ENCODE measurements at regions not wholly inside any gene's neighbourhood (a gene's known extent, or its start where the extent isn't known, plus 50 kb on each side); places are given as distances from the start of the nearest gene placed in this dataset.

DNA sequence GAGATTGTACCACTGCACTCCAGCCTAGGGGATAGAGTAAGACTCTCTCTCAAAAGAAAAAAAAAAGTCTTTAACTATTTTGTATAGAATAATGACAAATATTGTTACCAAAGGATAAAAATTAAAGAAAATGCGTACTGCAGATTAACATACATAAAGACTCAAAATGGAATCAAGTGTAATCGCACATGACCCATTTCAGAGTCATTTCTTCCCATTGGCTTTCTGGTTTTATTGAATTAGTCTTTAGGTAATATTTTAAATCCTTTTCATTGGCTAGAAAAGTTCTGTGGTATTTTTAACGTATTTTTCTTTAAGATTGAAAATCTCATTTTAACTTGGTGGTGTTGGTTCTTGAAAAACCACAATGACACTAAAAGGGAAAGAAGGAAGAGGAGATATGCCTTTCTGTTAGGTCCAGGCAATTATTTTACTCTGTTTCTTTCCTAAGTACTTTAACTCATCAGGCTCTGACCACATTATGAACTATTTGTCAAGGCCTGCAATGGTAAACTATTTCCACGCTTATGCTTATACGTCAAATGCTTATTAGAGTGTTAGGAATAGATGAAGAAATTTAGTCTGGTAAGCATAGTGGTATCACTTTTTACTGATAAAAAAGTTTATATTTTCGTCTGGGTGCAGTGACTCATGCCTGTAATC is 52.3 kb downstream of the PLEKHG1 start:
- H3K36me3 Mint-ChIP-seq (ENCODE audit: low read depth): no peaks in the 10 kb centered on the region
- intact Hi-C loops (cut with micrococcal nuclease): no loop called here
- H3K4me1 Mint-ChIP-seq (ENCODE audit: low read depth): no peaks in the 10 kb centered on the region
- H3K27ac Mint-ChIP-seq: no peak overlapping the region
- no peak overlapping the region for H3K4me3 Mint-ChIP-seq (ENCODE audit: low read depth)
- H3K27me3 Mint-ChIP-seq (ENCODE audit: low read depth): no peaks in the 10 kb centered on the region
- H3K9me3 Mint-ChIP-seq: no peaks in the 10 kb centered on the region
- no peak for DNase-seq (ENCODE audit: low spot score)

GRCh38 chr6:150652848-150653613 is 53.3 kb downstream of the PLEKHG1 start:
- no peaks in the 10 kb centered on the region for H3K4me1 Mint-ChIP-seq (ENCODE audit: low read depth)
- intact Hi-C loops (cut with micrococcal nuclease): no loop called here
- H3K4me3 Mint-ChIP-seq (ENCODE audit: low read depth): no peak overlapping the region
- no peak overlapping the region for H3K27ac Mint-ChIP-seq
- no peaks in the 10 kb centered on the region for H3K36me3 Mint-ChIP-seq (ENCODE audit: low read depth)
- no peaks in the 10 kb centered on the region for H3K9me3 Mint-ChIP-seq
- no peak for DNase-seq (ENCODE audit: low spot score)
- peaks cover 2% of the 10 kb centered on the region for H3K27me3 Mint-ChIP-seq (ENCODE audit: low read depth)

- intact Hi-C loops (cut with micrococcal nuclease): no loop called here
- no peak for DNase-seq (ENCODE audit: low spot score)
- H3K4me3 Mint-ChIP-seq (ENCODE audit: low read depth): no peak overlapping the region
- peaks cover 8% of the 10 kb centered on the region for H3K27me3 Mint-ChIP-seq (ENCODE audit: low read depth)
- H3K27ac Mint-ChIP-seq: no peak overlapping the region
- no peaks in the 10 kb centered on the region for H3K9me3 Mint-ChIP-seq
- H3K36me3 Mint-ChIP-seq (ENCODE audit: low read depth): no peaks in the 10 kb centered on the region
- no peaks in the 10 kb centered on the region for H3K4me1 Mint-ChIP-seq (ENCODE audit: low read depth)
These were observed 54.9 kb downstream of the PLEKHG1 start for GRCh38 chr6:150654608-150655007.

DNA sequence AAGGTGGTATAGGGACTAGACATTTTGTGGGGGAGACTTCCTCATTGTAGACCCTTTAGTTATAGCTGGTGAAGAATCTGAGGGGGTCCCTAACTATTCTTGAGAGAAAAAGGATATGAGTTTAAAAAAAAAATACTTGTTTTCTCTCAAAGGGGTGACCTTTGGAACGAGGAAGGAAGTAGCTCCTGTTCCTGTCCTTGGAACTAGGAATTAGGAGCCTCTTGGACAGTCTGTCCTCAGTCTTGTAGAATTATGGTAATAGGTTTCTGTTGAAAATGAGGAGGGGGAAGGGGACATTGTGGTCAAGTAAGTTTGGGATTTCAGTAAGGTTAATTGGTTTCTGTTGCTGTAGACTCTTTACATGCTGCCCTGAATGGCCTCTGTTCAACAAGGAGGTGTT is 56.5 kb downstream of the PLEKHG1 start:
- no peak for DNase-seq (ENCODE audit: low spot score)
- H3K27ac Mint-ChIP-seq: no peak overlapping the region
- H3K9me3 Mint-ChIP-seq: no peaks in the 10 kb centered on the region
- no peak overlapping the region for H3K4me3 Mint-ChIP-seq (ENCODE audit: low read depth)
- H3K27me3 Mint-ChIP-seq (ENCODE audit: low read depth): peaks cover 10% of the 10 kb centered on the region
- intact Hi-C loops (cut with micrococcal nuclease): no loop called here
- H3K36me3 Mint-ChIP-seq (ENCODE audit: low read depth): no peaks in the 10 kb centered on the region
- H3K4me1 Mint-ChIP-seq (ENCODE audit: low read depth): no peaks in the 10 kb centered on the region

GRCh38 chr6:150658421-150658820 is 58.7 kb downstream of the PLEKHG1 start:
- Mint-ChIP-seq H3K27me3 (ENCODE audit: low read depth) (peaks cover 10% of the 10 kb centered on the region), H3K27ac (no peak overlapping the region), H3K4me1 (ENCODE audit: low read depth) (no peaks in the 10 kb centered on the region), H3K36me3 (ENCODE audit: low read depth) (no peaks in the 10 kb centered on the region), H3K9me3 (no peaks in the 10 kb centered on the region), H3K4me3 (ENCODE audit: low read depth) (no peak overlapping the region)
- intact Hi-C loops (cut with micrococcal nuclease): no loop called here
- DNase-seq (ENCODE audit: low spot score): no peak

GRCh38 chr6:150659046-150659763 is 59.5 kb downstream of the PLEKHG1 start:
- Mint-ChIP-seq H3K27me3 (ENCODE audit: low read depth) (peaks cover 10% of the 10 kb centered on the region), H3K4me1 (ENCODE audit: low read depth) (no peaks in the 10 kb centered on the region), H3K36me3 (ENCODE audit: low read depth) (no peaks in the 10 kb centered on the region), H3K27ac (no peak overlapping the region), H3K4me3 (ENCODE audit: low read depth) (no peak overlapping the region), H3K9me3 (no peaks in the 10 kb centered on the region)
- intact Hi-C loops (cut with micrococcal nuclease): no loop called here
- DNase-seq (ENCODE audit: low spot score): no peak

DNA sequence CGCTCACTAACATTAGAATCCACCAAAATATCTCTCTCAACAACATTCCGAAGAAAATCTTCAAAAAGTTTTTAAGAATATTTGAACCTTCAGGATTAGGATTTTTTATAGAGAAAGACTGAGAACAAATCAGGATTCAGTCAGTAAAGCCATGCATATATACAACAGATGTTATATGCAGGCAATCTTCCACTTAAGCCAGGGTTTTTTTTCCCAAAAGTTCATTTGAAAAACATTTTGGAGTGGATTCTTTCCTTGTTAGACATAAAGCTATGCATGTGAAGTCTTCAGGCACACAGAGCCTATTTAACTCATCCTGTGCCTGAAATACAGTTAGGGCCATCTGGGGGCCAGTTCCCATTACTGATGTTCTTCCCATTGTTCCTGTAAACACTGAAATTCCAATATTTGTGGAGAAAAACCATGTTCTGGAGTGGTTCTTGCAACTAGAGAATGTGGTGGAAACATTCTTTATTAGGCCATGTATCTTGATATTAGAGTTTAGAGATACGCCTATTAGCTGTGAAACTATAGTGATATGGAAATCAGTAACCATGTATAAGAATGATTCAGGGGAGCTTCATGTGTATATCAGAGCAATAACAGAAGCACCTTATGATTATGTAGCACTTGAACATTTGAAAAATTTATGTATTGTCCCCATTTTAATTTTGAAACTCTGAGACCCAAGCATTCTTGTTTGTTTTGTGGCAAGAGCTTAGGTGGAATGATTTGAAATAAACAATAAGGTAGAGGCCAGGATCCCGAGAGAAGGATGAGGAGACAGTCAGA is 61.7 kb downstream of the PLEKHG1 start:
- no peaks in the 10 kb centered on the region for H3K9me3 Mint-ChIP-seq
- no peaks in the 10 kb centered on the region for H3K36me3 Mint-ChIP-seq (ENCODE audit: low read depth)
- H3K27me3 Mint-ChIP-seq (ENCODE audit: low read depth): peaks cover 10% of the 10 kb centered on the region
- H3K27ac Mint-ChIP-seq: no peak overlapping the region
- no peak overlapping the region for H3K4me3 Mint-ChIP-seq (ENCODE audit: low read depth)
- no peak for DNase-seq (ENCODE audit: low spot score)
- H3K4me1 Mint-ChIP-seq (ENCODE audit: low read depth): no peaks in the 10 kb centered on the region
- intact Hi-C loops (cut with micrococcal nuclease): no loop called here

DNA sequence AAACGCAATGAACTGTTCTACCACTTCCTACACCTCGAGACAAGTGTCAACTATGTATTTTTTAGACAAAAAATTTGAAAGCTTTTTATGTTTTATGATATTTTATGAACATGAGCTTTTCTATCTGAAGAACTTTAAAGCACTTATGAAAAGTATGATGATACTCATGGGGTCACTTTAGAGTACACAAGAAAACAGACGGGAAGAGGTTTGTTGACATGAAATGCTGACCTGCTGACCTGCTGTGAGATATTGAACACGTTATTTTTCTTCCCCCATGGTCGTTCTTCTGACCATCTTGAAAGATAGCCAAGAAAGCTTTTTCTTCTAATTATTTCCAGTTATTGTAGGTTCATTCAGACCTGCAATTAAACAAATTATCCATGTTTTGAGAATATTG is 63.1 kb downstream of the PLEKHG1 start:
- Mint-ChIP-seq H3K27ac (no peak overlapping the region), H3K27me3 (ENCODE audit: low read depth) (peaks cover 9% of the 10 kb centered on the region), H3K4me1 (ENCODE audit: low read depth) (peaks cover 3% of the 10 kb centered on the region), H3K4me3 (ENCODE audit: low read depth) (no peak overlapping the region), H3K36me3 (ENCODE audit: low read depth) (no peaks in the 10 kb centered on the region), H3K9me3 (no peaks in the 10 kb centered on the region)
- intact Hi-C loops (cut with micrococcal nuclease): no loop called here
- DNase-seq (ENCODE audit: low spot score): no peak

DNA sequence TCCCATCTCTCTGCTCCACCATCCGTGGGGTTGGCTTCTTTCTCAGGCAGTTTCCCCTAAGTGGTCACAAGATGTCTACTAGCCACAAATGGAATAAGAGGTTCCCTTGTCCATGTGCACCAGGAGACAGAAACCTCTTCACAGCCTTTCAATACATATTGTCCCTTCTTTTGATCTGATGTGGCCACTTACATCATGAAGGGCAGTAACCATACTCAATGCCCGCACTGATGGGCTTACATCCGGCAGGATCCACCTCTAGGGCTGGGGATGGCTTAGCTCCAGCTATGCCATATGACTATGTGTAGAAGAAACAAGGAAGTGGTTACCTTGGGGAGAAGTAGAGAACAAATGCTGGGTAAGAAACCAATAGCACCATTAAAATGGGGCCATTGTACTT is 64.4 kb downstream of the PLEKHG1 start:
- peaks cover 2% of the 10 kb centered on the region for H3K27me3 Mint-ChIP-seq (ENCODE audit: low read depth)
- intact Hi-C loops (cut with micrococcal nuclease): no loop called here
- H3K9me3 Mint-ChIP-seq: no peaks in the 10 kb centered on the region
- H3K27ac Mint-ChIP-seq: no peak overlapping the region
- no peaks in the 10 kb centered on the region for H3K36me3 Mint-ChIP-seq (ENCODE audit: low read depth)
- H3K4me3 Mint-ChIP-seq (ENCODE audit: low read depth): no peak overlapping the region
- no peak for DNase-seq (ENCODE audit: low spot score)
- peaks cover 3% of the 10 kb centered on the region for H3K4me1 Mint-ChIP-seq (ENCODE audit: low read depth)

DNA sequence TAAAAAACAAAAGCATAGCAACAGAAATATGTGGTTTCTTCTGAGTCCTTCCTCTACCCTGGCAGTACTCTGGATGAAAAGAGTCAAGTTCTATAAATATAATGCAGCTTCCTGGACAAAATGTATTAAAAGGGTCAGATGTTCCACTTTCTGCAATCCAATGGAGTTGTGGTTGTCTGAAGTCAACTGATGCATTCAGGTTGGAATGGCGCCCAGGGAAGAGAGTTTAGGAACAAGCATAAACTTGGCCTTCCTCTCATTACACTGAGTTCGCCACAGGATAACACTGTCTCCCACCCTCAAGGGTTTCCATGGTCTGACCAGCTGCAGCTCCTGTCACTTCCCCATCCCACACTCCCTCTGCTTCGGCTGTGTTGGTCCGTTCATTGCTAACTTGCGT is 66.4 kb downstream of the PLEKHG1 start:
- no peaks in the 10 kb centered on the region for H3K36me3 Mint-ChIP-seq (ENCODE audit: low read depth)
- no peaks in the 10 kb centered on the region for H3K9me3 Mint-ChIP-seq
- no peak overlapping the region for H3K27ac Mint-ChIP-seq
- H3K4me3 Mint-ChIP-seq (ENCODE audit: low read depth): no peak overlapping the region
- intact Hi-C loops (cut with micrococcal nuclease): no loop called here
- H3K27me3 Mint-ChIP-seq (ENCODE audit: low read depth): no peaks in the 10 kb centered on the region
- peaks cover 3% of the 10 kb centered on the region for H3K4me1 Mint-ChIP-seq (ENCODE audit: low read depth)
- DNase-seq (ENCODE audit: low spot score): no peak

GRCh38 chr6:150667359-150667758 is 67.7 kb downstream of the PLEKHG1 start:
- no peak overlapping the region for H3K27ac Mint-ChIP-seq
- peaks cover 3% of the 10 kb centered on the region for H3K4me1 Mint-ChIP-seq (ENCODE audit: low read depth)
- intact Hi-C loops (cut with micrococcal nuclease): no loop called here
- peaks cover 3% of the 10 kb centered on the region for H3K27me3 Mint-ChIP-seq (ENCODE audit: low read depth)
- DNase-seq (ENCODE audit: low spot score): no peak
- H3K4me3 Mint-ChIP-seq (ENCODE audit: low read depth): no peak overlapping the region
- no peaks in the 10 kb centered on the region for H3K36me3 Mint-ChIP-seq (ENCODE audit: low read depth)
- no peaks in the 10 kb centered on the region for H3K9me3 Mint-ChIP-seq

- Mint-ChIP-seq H3K9me3 (no peaks in the 10 kb centered on the region), H3K27ac (no peak overlapping the region), H3K4me3 (ENCODE audit: low read depth) (no peak overlapping the region), H3K27me3 (ENCODE audit: low read depth) (peaks cover 3% of the 10 kb centered on the region), H3K36me3 (ENCODE audit: low read depth) (no peaks in the 10 kb centered on the region), H3K4me1 (ENCODE audit: low read depth) (peaks cover 3% of the 10 kb centered on the region)
- intact Hi-C loops (cut with micrococcal nuclease): no loop called here
- no peak for DNase-seq (ENCODE audit: low spot score)
These were observed 68.5 kb downstream of the PLEKHG1 start for GRCh38 chr6:150667977-150668716.
